ENCODE measurements at regions not wholly inside any gene's neighbourhood (a gene's known extent, or its start where the extent isn't known, plus 50 kb on each side); places are given as distances from the start of the nearest gene placed in this dataset.

DNA sequence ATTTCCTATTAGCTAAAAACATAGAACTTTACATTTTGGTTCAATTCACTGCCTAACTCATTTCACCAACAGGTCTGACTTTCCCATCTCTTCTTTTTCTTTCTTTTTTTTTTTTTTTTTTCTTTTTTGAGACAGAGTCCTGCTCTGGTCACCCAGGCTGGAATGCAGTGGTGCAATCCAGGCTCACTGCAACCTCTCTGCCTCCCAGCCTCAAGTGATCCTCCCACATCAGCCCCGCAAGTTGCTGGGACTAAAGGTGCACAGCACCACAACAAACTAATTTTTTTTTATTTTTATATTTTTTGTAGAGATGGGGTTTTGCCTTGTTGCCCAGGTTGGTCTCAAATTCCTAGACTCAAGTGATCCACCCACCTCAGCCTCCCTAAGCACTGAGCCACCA, 57.8 kb upstream of the HNRNPA3 start:
- no peak for DNase-seq

GRCh38 chr2:177155631-177156030, 57.0 kb upstream of the HNRNPA3 start:
- DNase-seq = no peak

GRCh38 chr2:177161741-177162460, 50.7 kb upstream of the HNRNPA3 start:
- DNase-seq = no peak

All from NCI-H2029 treated with DMSO at 0.1 percent for 48 hours (cell line).